ENCODE measurements at regions not wholly inside any gene's neighbourhood (a gene's known extent, or its start where the extent isn't known, plus 50 kb on each side); places are given as distances from the start of the nearest gene placed in this dataset.

DNA sequence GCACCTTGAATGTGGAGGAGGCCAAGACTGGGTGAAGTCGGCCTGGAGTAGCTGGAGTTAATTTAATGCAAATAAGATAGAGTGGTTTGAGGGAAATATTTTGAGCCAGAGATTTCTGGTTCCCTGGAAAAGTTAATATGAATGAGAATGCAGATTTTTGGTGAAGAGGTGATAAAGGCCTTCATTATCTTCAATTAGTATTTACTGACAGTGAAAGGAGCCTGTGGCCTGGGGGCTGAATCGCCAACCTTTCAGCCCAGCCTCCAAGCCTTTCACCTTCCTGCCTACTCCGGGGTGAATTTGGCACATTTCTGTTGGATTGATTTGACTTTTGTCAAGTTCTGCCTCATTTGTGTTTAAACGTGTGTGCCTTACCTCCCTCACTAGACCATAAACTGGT, 147.8 kb downstream of the SOX2 start:
- DNase-seq = no peak

DNA sequence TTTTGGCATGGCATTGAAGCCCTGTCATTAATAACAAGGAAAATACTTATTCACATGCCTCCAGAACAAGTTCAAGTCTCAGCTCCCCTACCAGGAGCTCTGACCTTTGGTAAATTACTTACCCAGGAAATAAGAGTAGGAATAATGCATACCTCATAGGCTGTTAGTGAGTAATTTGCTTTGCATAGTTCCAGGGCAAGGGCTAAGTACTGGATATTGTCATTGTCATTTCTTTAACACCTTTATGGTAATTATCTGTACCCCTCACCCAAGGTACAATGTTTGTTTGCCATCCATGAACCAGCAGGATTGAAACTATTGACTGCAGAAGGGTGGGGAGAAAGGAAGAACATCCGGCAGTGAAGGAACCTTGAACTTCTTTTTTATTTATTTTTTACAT, 148.5 kb downstream of the SOX2 start:
- no peak for DNase-seq

DNA sequence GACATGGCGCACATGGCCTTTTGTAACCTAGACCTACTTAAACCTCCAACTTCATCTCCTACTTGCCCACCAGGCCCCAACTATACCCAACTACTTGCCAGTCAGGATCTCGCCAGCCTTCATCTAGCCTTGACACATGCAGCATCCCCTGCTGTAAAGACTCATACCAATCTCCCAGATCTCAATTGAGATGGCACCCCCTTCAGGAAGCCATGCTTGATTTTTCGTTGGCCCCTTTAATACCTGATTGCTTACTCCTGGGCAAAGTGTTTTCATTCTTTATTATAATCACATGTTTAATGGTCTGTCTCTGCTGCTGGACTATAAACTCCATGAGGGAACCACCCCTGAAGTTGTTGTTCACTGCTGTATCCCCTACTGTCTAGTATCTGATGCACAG, 150.8 kb downstream of the SOX2 start:
- no peak for DNase-seq

DNA sequence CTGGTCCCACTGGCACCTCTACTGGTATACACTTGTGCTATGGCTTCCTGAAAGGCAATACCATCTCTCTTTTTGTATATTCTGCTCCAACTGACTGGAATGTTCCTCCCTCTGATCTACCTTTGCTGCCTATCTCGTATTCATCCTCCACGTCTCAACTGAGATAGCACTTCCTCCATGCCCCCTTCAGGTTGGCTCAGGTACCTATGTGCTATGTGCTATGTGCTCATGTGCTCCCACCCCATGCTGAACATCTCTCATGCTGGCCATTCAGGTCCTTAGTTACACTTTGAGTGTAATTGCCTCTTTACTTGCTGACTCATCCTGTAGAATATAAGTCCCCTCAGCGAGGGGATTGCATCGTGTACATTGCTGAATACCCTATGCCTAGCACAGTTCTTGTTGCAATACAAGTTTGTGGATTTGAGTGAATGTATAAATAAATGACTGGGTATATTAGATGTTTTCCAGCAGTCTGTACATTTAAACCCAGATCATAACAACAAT, 156.9 kb downstream of the SOX2 start:
- DNase-seq = peak; percentile 4

DNA sequence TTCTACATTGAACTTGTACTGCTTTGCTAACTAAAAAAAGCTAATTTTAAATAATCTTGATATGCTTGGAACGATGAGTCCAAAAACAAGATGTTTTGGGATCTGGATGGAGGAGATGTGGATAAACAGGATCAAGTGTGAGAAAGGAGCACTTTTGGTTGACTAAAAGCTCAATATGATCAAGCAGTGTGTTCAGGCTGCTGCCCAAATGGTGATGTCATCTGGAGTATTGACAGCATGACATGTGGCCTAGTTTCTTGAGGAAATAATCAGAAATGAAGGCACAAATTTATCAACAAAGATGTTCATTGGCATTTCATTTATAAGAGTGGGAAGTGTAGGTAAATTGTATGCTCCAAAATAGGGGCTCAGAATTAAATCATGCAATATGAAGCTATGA, 161.2 kb downstream of the SOX2 start:
- no peak for DNase-seq

DNA sequence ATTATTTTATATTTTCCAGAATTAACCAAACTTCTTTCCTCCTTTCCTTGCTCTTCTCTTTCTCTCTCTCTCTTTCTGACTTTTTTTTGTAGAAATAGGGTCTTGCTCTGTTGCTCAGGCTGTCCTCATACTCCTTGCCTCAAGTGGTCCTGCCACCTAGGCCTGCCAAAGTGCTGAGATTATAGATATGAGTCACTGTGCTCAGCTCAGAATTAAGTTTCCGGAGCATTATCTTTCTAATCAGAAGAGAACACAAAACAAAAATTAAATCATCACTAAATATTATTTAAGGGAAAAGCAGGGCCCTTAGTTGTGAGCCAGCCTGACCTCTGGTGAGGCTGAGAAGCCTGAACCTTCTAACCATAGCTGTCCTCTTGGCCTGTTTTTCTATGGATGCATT, 168.2 kb downstream of the SOX2 start:
- DNase-seq = no peak

DNA sequence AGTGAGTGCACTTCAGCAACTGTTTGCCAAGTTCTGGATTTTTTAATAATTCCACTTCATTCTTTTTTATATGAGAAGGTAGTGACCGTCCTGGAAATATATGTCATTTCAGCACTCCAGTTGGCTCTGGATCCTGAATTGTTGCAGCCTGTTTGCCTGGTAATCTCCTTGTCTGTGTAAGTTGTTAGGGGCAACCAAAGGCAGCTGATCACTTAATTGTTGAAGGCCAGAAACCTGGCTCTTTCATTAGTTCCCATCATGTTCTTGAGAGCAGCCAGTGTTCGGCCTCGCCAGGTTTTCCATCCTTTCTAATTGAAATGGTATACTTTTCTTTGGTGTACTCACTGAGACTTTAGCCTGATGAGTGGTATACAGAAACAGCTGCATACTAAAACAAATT, 168.6 kb downstream of the SOX2 start:
- DNase-seq = no peak

DNA sequence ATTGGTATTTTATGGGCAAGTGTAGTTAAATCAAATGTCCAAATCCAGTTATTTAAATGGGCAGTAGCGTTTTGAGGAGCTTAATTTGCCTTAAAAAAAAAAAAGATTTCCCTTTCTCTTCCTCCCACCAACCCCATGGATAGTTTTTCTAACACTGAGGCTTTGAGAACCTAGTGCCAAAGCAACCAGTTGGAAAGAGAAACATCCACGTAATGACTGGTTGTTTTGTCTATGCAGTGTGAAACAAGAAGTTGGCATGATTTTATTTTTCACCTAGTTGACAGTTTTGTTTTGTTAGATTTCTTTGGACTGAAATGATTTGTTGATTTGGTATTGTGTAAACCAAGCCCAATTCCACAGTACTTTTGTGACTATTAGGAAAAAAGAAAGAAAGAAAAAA, 170.0 kb downstream of the SOX2 start:
- no peak for DNase-seq

DNA sequence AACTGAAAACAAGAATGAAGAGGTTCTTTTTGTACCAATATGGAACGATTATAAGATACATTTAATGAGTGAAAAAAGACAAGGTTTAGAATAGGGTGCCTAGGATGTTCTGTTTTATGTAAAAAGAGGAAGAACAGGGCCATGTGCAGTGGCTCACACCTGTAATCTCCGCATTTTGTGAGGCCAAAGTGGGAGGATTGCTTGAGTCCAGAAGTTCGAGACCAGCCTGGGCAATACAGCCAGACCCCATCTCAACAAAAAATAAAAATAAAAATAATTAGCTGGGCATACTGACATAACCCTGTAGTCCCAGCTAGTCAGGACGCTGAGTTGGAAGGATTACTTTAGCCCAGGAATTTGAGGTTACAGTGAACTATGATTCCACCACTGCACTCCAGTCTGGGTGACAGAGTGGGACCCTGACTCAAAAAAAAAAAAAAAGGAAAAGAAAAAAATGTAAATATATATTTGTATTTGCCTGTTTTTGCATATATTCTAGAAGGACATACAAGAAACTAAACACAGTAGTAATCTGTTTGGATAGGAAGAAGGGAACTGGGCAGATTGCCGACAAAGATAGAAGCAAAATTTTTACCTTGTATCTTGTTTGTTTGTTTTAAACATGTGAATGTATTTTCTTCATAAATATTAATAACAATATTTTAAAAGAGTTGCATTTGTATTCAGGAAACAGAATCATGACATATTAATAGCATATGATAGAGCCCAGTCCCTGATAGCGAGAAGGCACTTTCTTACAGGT, 174.3 kb downstream of the SOX2 start:
- DNase-seq = no peak

DNA sequence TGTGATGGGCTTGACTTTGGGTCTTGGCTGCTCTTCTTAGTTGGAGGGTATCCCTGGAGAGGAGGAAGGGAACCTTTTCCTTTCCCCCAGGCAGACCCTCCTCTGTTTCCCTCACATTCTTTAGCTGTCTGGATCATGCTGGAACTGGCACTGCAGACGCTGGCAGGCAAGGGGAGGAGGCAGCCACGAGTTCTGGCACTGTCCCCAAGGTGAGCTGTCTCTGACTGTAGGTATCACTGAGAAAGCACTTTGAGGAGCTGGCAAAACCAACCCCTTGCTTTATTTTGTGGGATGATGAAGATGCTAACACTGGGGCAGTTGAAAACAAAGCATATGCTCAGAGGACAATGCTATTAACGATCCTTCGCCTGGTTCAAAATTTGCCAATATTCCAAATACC, 175.0 kb downstream of the SOX2 start:
- DNase-seq = no peak

DNA sequence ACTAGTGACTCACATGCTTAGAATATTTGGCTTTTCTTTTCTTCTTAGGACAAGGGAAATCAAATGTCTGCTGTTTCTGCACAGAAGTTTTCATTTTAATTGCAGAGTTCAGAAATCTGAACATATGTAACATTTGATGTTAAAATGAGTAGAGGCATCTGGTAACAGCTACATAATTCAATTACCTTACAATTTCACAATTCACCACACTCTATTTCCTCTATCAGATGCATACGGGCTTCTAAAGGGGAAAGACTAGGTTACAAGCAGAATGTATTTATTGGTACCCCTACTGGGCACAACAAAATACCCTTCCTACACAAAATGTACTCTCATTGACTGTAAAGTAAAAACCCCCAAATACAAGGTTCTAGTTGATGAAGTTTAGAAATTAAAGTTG, 176.0 kb downstream of the SOX2 start:
- DNase-seq = no peak

DNA sequence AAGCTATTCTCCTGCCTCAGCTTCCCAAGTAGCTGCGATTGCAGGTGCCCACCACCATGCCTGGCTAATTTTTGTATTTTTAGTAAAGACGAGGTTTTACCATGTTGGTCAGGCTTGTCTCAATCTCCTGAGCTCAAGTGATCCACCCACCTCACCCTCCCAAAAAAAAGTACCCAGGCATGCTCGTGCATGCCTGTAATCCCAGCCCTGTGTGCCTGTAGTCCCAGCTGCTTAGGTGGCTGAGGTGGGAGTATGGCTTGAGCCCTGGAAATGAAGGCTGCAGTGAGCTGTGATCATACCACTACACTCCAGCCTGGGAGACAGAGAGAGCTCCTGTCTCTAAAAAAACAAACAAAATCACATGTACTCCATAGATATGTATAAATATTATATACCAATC, 176.5 kb downstream of the SOX2 start:
- no peak for DNase-seq

DNA sequence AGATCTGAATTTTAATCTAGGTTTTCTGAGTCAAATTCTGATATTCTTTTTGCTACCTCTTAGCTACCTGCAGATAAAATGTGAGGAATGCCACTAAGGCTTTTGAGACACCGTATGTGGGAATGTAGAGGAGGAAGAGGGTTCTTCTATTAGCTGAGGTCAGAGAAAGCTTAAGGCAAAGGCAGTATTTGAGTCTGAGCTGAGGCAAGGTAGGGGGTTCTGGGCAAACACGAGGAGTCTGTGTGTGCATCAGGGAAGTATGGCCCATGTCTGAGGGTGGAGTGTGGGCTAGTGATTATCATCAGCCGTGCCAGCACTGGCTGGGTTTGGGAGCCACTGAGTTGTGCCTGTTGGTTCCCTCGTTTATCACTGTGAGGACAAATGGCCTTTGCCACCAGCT, 181.1 kb downstream of the SOX2 start:
- DNase-seq = no peak

DNA sequence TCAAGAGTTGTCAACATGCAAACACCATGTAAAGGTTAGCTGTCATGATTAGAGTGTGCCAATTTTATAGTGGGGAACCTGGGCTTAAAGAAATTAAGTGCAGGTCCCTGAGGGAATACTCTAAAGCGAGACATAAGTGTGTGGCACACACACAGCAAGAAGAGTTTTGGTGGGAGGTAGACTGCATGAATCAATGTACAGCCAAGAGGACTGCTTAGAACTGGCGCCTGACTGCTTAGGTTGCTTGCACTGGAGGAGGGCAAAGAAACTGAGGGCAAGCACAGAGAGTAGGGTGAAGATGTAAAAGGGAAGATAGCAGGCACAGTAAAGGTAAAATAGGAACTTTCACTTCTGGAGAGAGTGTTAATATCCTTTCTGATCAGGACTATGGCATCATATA, 184.9 kb downstream of the SOX2 start:
- DNase-seq = no peak

DNA sequence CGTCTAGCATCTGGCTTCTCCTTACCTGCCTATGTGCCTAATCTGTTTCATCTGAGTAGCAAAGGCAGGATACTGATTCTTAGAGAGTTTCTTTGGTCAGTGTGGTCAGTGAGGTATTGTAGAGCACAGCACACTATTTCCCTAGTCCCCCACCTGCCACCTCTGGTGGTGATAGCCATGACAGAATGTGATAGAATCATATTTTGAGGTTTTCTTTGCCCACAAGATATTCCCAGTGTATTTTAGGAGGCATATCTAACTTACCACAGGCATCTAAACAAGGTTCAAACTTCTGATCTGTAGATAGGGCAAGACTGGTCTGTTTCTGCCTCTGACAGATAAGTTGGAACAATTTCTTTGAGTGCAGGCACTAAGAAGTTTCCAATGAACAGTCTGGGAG, 188.0 kb downstream of the SOX2 start:
- DNase-seq = no peak

DNA sequence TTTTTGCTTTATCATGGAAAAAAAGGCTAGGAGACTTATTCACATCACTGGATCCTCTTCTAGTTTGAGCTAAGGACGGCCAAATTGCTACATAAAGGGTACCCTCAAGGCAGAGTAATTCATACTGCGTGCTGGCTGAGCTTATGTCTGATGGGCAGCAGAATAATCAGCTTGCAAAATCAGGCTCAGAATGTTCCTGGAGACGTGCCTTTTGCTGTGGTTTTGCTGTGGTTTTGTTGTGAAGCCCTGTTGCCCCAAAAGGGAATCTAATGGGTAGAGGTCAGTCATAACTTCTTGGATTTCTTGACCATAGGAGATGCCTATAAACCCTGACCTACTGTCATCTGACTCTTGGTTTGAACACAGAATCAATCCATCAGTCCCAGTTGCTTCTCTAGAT, 189.9 kb downstream of the SOX2 start:
- no peak for DNase-seq

DNA sequence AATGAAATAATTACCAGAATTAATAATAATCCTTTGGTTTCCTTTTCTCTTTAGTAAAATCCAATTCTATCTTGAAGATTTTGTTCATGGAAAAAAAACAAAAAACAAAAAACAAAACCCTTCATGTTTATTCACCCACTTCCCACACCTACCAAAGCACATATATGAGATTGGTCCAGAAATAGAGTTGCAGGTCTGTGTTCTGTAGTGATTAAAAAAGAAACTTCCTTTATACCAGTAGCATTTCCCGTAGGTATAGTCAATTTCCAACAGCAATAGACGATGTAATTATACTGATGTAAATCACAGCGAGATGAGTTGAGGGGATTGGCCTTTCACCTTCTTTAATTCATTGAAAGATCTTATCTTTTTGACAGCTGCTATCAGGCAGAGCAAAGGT, 194.6 kb downstream of the SOX2 start:
- DNase-seq = no peak

DNA sequence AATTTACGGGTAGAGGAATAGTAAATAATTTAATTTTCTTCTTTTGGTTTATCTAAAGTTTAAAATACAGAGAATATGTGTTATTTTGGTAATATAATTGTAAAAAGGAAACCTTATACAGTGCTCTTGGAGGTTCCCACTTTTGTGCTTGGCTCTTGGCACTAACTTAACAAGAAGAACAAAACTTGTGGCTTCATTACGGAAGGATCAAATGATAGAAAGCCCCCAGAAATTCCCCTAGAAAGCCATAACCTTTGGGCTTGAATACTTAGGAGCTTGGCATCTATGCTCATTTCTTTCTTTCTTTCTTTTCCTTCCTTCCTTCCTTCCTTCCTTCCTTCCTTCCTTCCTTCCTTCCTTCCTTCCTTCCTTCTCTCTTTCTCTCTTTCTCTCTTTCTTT, 197.5 kb downstream of the SOX2 start:
- no peak for DNase-seq

DNA sequence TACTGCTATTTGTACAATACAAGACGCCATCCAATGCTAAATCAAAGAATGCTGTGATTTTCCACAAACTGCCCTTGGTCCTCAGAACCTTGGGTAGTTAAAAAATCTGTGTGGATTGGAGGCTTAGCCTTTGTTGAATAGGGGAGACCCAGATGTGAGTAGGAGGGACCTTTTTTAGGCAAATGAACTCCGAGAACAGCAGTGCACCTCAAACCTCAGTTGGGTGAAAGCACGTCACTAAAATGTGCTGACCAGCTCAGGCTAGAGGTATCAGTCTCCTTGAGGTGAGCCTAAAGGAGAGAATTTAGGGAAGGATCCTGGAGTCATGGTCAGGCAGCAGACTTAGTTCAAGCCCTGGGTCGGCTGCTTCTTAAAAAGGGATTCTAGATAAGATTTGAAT, 200.7 kb downstream of the SOX2 start:
- no peak for DNase-seq

DNA sequence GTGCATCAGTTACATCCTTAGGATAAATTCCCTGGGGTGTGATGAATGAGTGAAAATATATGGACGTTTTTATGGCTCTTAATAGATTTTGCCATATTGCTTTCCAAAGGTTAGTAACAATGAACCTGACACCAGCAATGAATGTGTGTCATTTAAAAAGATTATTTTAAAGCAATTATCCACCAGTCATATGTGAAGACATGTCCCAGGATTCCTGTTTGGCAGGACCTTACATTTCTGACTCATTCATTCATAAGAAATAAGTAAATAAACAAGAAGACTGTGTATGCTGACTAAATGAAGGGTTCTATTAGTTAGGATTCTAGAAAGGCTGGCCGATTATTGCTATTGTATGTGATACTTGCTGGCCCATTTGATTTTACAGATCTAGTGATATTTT, 201.5 kb downstream of the SOX2 start:
- no peak for DNase-seq

DNA sequence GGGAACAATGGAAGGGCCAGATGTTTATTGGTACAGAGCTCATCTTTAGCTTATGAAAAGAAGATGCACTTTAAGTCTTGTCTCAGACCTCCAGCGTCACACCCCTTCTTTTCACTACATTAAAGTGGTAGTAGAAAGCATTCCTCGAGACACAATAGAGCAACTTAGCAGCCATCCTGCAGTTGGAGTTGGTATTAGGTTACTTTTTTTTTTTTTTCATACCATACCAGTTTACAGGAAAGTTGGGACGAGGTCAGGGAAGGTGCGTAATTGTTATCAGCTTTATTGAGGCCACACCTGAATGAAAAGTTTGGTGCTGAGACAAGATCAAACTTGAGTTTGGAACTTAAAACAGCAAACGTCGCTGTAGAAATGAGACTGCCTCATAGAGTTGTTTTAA, 203.8 kb downstream of the SOX2 start:
- DNase-seq = no peak

DNA sequence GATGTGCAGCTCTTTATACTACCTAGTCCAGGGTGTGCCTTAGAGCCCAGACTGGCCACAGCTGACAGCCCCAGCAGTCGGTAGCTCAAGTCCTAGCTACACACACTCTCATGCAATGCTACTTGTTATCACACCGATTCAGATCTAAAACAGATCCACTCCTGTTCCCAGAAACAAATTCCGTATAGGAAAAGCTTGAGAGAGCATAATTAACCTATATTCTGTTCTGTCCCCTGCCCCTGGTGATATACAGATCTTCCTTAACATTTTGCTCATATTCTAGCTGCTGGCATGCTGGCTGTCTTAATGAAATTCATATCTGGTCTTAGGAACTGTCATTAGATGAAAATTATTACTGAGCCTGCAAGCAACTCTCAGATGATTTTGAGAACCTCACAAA, 204.3 kb downstream of the SOX2 start:
- no peak for DNase-seq

DNA sequence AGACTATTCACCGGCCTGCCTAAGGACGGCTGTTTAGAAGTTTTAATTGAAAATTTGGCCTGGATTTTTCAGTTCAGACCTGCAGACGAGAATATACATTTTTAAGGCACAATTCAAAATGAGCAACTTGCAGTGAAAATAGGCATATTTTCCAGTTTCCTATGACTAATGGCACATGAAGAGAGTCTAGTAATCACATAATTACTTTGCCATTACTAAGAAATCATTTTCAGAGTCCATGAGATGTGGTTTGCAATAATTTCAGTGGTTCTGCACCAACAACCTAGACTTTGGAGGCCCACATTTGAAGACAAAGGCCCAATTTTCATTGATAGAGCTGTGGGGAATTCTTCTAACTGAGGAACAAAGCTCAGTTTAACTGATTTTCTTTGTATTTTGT, 205.3 kb downstream of the SOX2 start:
- DNase-seq = peak; percentile 31

DNA sequence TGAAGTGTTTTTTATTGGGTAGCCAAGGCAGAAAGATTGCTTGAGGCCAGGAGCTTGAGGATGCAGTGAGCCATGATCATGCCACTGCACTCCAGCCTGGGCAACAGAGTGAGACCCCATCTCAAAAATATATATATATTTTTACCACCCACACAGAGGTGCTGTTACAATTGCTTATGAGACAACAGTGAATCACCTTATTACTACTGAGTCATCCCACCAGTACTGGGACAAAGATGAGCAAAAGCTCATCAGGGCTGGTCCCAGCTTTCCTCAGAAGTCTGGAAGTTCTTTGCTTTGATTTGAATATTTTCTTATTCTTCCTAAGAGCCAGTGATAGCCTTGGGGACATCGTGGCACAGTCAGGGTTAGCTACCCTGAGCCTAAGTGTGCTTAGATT, 207.7 kb downstream of the SOX2 start:
- peak; percentile 52 for DNase-seq

DNA sequence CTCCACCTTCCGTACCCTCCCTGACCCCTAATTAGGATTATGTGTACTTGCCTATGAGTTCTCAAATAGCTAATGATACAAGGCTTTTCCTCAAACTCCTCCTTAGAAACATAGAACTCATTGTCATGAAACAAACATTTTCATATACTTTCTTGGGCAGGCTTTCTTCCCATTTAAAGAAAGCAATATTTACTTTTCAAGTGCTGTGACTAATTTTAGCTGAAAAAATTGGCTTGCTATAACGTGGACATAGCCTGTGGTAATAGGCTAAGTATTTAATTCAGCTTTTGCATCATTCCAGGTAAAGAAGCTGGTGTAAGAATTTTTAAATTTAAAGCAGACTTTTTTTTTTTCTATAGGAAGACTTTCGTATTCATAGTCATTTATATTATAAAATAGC, 208.7 kb downstream of the SOX2 start:
- no peak for DNase-seq

All from fibroblast of skin of abdomen (primary cell).